Right atrium auricular region (tissue), 2 donors: ENCODE measurements at regions not wholly inside any gene's neighbourhood (a gene's known extent, or its start where the extent isn't known, plus 50 kb on each side); places are given as distances from the start of the nearest gene placed in this dataset.

Source experiments
- DNase-seq: peaks from one replicate; pipeline ENCODE4 v3.0.0-alpha.2; 2019; ENCODE audit warnings: low spot score
- H3K27ac ChIP-seq, 2 donors: fragments of 200-600 bp; sonication (generic); 1 replicate in 1 of 2; 2 replicates in 1 of 2; pipeline ENCODE4 v1.5.1; 2016 to 2019
- H3K27me3 ChIP-seq, 2 donors: fragments of 200-600 bp; sonication (generic); one replicate each; pipeline versions ENCODE4 v1.5.1 to v1.6.0; 2017 to 2019
- H3K36me3 ChIP-seq: fragments of 200-600 bp; sonication (generic); one replicate; pipeline ENCODE4 v1.5.1; 2016
- H3K4me1 ChIP-seq, 2 donors: fragments of 200-600 bp; sonication (generic); one replicate each; pipeline versions ENCODE4 v1.5.1 to v1.6.0; 2017 to 2019
- H3K4me3 ChIP-seq, 2 donors: fragments of 200-600 bp; sonication (generic); 1 replicate in 1 of 2; 2 replicates in 1 of 2; pipeline ENCODE4 v1.5.1; 2017 to 2019; ENCODE audit warnings: mild to moderate bottlenecking in 1 of 2, moderate library complexity in 1 of 2
- H3K9me3 ChIP-seq, 2 donors: fragments of 200-600 bp; sonication (generic); one replicate each; pipeline ENCODE4 v1.5.1; 2019
- TF ChIP-seq, protein P1 (sequence below), 2 donors: fragments of 200-600 bp; sonication (generic); IDR thresholded peaks; one replicate each; pipeline ENCODE4 v1.5.1; 2019; ENCODE audit warnings: antibody characterized with exemption in 2 of 2

GRCh38 chr17:56011406-56012131 lies 141.7 kb upstream of the ANKFN1 start:
- TF ChIP-seq, protein P1, sequence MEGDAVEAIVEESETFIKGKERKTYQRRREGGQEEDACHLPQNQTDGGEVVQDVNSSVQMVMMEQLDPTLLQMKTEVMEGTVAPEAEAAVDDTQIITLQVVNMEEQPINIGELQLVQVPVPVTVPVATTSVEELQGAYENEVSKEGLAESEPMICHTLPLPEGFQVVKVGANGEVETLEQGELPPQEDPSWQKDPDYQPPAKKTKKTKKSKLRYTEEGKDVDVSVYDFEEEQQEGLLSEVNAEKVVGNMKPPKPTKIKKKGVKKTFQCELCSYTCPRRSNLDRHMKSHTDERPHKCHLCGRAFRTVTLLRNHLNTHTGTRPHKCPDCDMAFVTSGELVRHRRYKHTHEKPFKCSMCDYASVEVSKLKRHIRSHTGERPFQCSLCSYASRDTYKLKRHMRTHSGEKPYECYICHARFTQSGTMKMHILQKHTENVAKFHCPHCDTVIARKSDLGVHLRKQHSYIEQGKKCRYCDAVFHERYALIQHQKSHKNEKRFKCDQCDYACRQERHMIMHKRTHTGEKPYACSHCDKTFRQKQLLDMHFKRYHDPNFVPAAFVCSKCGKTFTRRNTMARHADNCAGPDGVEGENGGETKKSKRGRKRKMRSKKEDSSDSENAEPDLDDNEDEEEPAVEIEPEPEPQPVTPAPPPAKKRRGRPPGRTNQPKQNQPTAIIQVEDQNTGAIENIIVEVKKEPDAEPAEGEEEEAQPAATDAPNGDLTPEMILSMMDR (IDR thresholded peaks at IDR 0.05) = no peak
- DNase-seq = no peak

GRCh38 chr17:56018211-56018610 lies 135.1 kb upstream of the ANKFN1 start:
- Histone ChIP-seq H3K36me3 (no peaks in the 10 kb centered on the region), H3K4me3 (no peak overlapping the region), H3K27ac (no peak overlapping the region), H3K4me1 (no peaks in the 10 kb centered on the region), H3K9me3 (peaks cover 0 to 4% of the 10 kb centered on the region in 2 donors), H3K27me3 (no peaks in the 10 kb centered on the region)
- TF ChIP-seq, protein P1 (IDR thresholded peaks at IDR 0.05) = no peak
- DNase-seq = no peak

More at GRCh38 chr17:56011406-56012131, 141.7 kb upstream of the ANKFN1 start:
- Histone ChIP-seq H3K4me1 (no peaks in the 10 kb centered on the region), H3K9me3 (peaks cover 0 to 6% of the 10 kb centered on the region in 2 donors), H3K4me3 (no peak overlapping the region), H3K27ac (no peak overlapping the region), H3K36me3 (no peaks in the 10 kb centered on the region), H3K27me3 (no peaks in the 10 kb centered on the region)

- no peaks in the 10 kb centered on the region for H3K4me1 ChIP-seq
- H3K36me3 ChIP-seq = no peaks in the 10 kb centered on the region
- no peak for DNase-seq
- no peak overlapping the region for H3K27ac ChIP-seq
- no peaks in the 10 kb centered on the region for H3K9me3 ChIP-seq
- no peak overlapping the region for H3K4me3 ChIP-seq
- TF ChIP-seq, protein P1 (IDR thresholded peaks at IDR 0.05) = no peak
- no peaks in the 10 kb centered on the region for H3K27me3 ChIP-seq
Measured at GRCh38 chr17:56020369-56020768, 132.9 kb upstream of the ANKFN1 start.

GRCh38 chr17:56021681-56022190 lies 131.5 kb upstream of the ANKFN1 start:
- no peaks in the 10 kb centered on the region for H3K4me1 ChIP-seq
- no peak overlapping the region for H3K27ac ChIP-seq
- TF ChIP-seq, protein P1 (IDR thresholded peaks at IDR 0.05) = no peak
- H3K36me3 ChIP-seq = no peaks in the 10 kb centered on the region
- no peak overlapping the region for H3K4me3 ChIP-seq
- no peaks in the 10 kb centered on the region for H3K27me3 ChIP-seq
- no peak for DNase-seq
- H3K9me3 ChIP-seq = no peaks in the 10 kb centered on the region

- no peaks in the 10 kb centered on the region for H3K4me1 ChIP-seq
- no peaks in the 10 kb centered on the region for H3K9me3 ChIP-seq
- TF ChIP-seq, protein P1 (IDR thresholded peaks at IDR 0.05) = no peak
- H3K27me3 ChIP-seq = no peaks in the 10 kb centered on the region
- DNase-seq = no peak
- no peaks in the 10 kb centered on the region for H3K36me3 ChIP-seq
- H3K27ac ChIP-seq = no peak overlapping the region
- no peak overlapping the region for H3K4me3 ChIP-seq
Measured at GRCh38 chr17:56023851-56024250, 129.4 kb upstream of the ANKFN1 start.
